A673 (cell line): ENCODE measurements at regions not wholly inside any gene's neighbourhood (a gene's known extent, or its start where the extent isn't known, plus 50 kb on each side); places are given as distances from the start of the nearest gene placed in this dataset.

ENCODE experiments used
- BruUV-seq: library from RNA; stranded (reverse); fragments of 400-500 nt; replicated peaks from 2 replicates; lab custom pipeline; 2021; lab: Mats Ljungman, UMichigan
- CTCF ChIA-PET: fragments of 300-600 bp; sonication (Branson Sonifier 250); formaldehyde crosslinking; loops from one replicate; lab custom pipeline; 2022; ENCODE audit warnings: antibody characterized with exemption; lab: Charles Lee
- POLR2A ChIA-PET: fragments of 300-600 bp; sonication (Branson Sonifier 250); formaldehyde crosslinking; loops from one replicate; lab custom pipeline; 2022; ENCODE audit warnings: antibody characterized with exemption; ENCODE audit not compliant: low non-redundant PET; lab: Charles Lee
- DNase-seq: peaks from one replicate; pipeline ENCODE4 v3.0.0-alpha.2; 2015; ENCODE audit warnings: low spot score
- H3K27ac ChIP-seq: fragments of 200-600 bp; sonication (generic); 2 replicates; pipeline ENCODE4 v1.5.1; 2016; ENCODE audit warnings: mixed run types, low read depth, mild to moderate bottlenecking, mixed read lengths, antibody characterized with exemption, low read length; ENCODE audit not compliant: poor library complexity, severe bottlenecking
- H3K27me3 ChIP-seq: fragments of 200-600 bp; sonication (generic); replicated peaks from 2 replicates; pipeline ENCODE4 v1.6.1; 2017; ENCODE audit warnings: mixed run types, low read depth, mild to moderate bottlenecking, mixed read lengths, antibody characterized with exemption, low read length; ENCODE audit not compliant: insufficient read depth, poor library complexity
- H3K36me3 ChIP-seq: fragments of 200-600 bp; sonication (generic); 2 replicates; pipeline ENCODE4 v1.6.1; 2016; ENCODE audit warnings: mixed run types, mild to moderate bottlenecking, mixed read lengths, antibody characterized with exemption, low read length; ENCODE audit not compliant: insufficient read depth, poor library complexity, severe bottlenecking
- H3K4me1 ChIP-seq: fragments of 200-600 bp; sonication (generic); 2 replicates; pipeline ENCODE4 v1.6.1; 2017; ENCODE audit warnings: mixed run types, mild to moderate bottlenecking, mixed read lengths, antibody characterized with exemption, low read length; ENCODE audit not compliant: insufficient read depth, poor library complexity, severe bottlenecking
- H3K4me3 ChIP-seq: fragments of 200-600 bp; sonication (generic); 2 replicates; pipeline ENCODE4 v1.5.1; 2016; ENCODE audit warnings: low read depth, mixed run types, mild to moderate bottlenecking, mixed read lengths, low read length; ENCODE audit not compliant: poor library complexity, severe bottlenecking
- H3K9me3 ChIP-seq: fragments of 200-600 bp; sonication (generic); 2 replicates; pipeline ENCODE4 v1.6.1; 2016; ENCODE audit warnings: mixed run types, low read depth, mild to moderate bottlenecking, mixed read lengths, antibody characterized with exemption, low read length; ENCODE audit not compliant: poor library complexity, severe bottlenecking
- CTCF ChIP-seq: fragments of 300-800, 200-600 bp; sonication (generic); conservative IDR thresholded peaks from 2 replicates; pipeline ENCODE4 v1.5.1; 2017; ENCODE audit warnings: low read depth, mild to moderate bottlenecking, antibody characterized with exemption, low read length, moderate library complexity, mixed read lengths
- EZH2 ChIP-seq: fragments of 200-600 bp; sonication (generic); IDR thresholded peaks from 2 replicates; pipeline ENCODE4 v1.6.1; 2017; ENCODE audit warnings: borderline replicate concordance, low read depth, mild to moderate bottlenecking, mixed read lengths, antibody characterized with exemption, low read length; ENCODE audit not compliant: poor library complexity, severe bottlenecking
- intact Hi-C: fragments of 100-400 bp; cut with micrococcal nuclease; formaldehyde crosslinking; loops from one replicate; pipeline ENCODE4 v1.10.0; 2022; ENCODE audit not compliant: unreplicated experiment

GRCh38 chr18:22260208-22260820 lies 90.9 kb downstream of the GATA6 start:
- POLR2A ChIA-PET: no interaction called here
- no peaks in the 10 kb centered on the region for H3K4me1 ChIP-seq
- no peaks in the 10 kb centered on the region for H3K36me3 ChIP-seq
- CTCF ChIA-PET: no interaction called here
- no peak overlapping the region for H3K4me3 ChIP-seq
- H3K9me3 ChIP-seq: no peaks in the 10 kb centered on the region
- TF ChIP-seq EZH2: no peak
- no peak for TF ChIP-seq CTCF
- H3K27ac ChIP-seq: no peak overlapping the region
- no peak for DNase-seq
- BruUV-seq: no TSS peak
- no peaks in the 10 kb centered on the region for H3K27me3 ChIP-seq
- intact Hi-C loops: no loop called here

GRCh38 chr18:22257022-22257543 lies 87.7 kb downstream of the GATA6 start:
- H3K27me3 ChIP-seq: peaks cover 11% of the 10 kb centered on the region
- ChIA-PET CTCF (no interaction called here), POLR2A (interaction anchor here (0.6 kb wide), 1 partner anchor 27 kb away, joined by 9 read pairs; no protein-coding TSS in a partner anchor)
- no peak for TF ChIP-seq EZH2
- H3K4me3 ChIP-seq: no peak overlapping the region
- no TSS peak for BruUV-seq
- intact Hi-C loops: no loop called here
- no peak overlapping the region for H3K27ac ChIP-seq
- no peaks in the 10 kb centered on the region for H3K36me3 ChIP-seq
- DNase-seq: no peak
- H3K4me1 ChIP-seq: no peaks in the 10 kb centered on the region
- H3K9me3 ChIP-seq: no peaks in the 10 kb centered on the region

GRCh38 chr18:22254088-22254487 lies 84.7 kb downstream of the GATA6 start:
- TF ChIP-seq EZH2 (no peak), CTCF (no peak)
- ChIA-PET POLR2A (no interaction called here), CTCF (no interaction called here)
- no peak overlapping the region for H3K27ac ChIP-seq
- DNase-seq: no peak
- no peaks in the 10 kb centered on the region for H3K36me3 ChIP-seq
- H3K9me3 ChIP-seq: no peaks in the 10 kb centered on the region
- peaks cover 35% of the 10 kb centered on the region for H3K27me3 ChIP-seq
- intact Hi-C loops: loop anchor here (5.0 kb wide), 1 partner anchor 52 kb away; no protein-coding TSS in a partner anchor
- H3K4me3 ChIP-seq: no peak overlapping the region
- BruUV-seq: no TSS peak
- H3K4me1 ChIP-seq: no peaks in the 10 kb centered on the region
